NCI-H82 (cell line): ENCODE measurements at regions not wholly inside any gene's neighbourhood (a gene's known extent, or its start where the extent isn't known, plus 50 kb on each side); places are given as distances from the start of the nearest gene placed in this dataset.
"Not testable (repeated sequence)": the region's sequence is repeated elsewhere in the genome, so short reads cannot be mapped to it uniquely, and the experiment has no call there.

Experiments used
- DNase-seq: peaks from one replicate; lab custom pipeline; 2025; lab: John Stamatoyannopoulos, UW

GRCh38 chr12:74381958-74382357, 155.7 kb upstream of the ATXN7L3B start:
- DNase-seq = no peak

DNA sequence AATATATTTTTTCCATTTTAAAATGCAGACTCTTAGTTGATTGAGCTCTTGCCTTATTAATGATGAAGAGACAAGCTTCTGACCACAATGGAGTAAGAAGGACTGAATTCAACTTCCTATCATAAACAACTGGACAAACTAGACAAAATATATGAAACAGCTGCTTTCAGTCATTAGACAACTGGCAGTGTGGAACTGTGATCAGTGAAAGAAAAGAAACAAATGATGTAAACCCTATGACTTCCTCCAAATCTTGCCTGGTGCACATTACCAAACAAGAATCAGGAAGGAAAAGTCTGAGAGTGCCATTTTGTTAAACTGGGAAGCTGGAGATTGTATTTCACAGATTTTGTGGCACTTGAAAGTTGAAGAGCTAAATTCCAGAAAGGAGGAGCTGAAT, 154.7 kb upstream of the ATXN7L3B start:
- no peak for DNase-seq

GRCh38 chr12:74391283-74391682, 146.4 kb upstream of the ATXN7L3B start:
- DNase-seq = no peak

- no peak for DNase-seq
Observed at GRCh38 chr12:74393272-74393671, 144.4 kb upstream of the ATXN7L3B start.

GRCh38 chr12:74394647-74395046, 143.0 kb upstream of the ATXN7L3B start:
- no peak for DNase-seq

DNA sequence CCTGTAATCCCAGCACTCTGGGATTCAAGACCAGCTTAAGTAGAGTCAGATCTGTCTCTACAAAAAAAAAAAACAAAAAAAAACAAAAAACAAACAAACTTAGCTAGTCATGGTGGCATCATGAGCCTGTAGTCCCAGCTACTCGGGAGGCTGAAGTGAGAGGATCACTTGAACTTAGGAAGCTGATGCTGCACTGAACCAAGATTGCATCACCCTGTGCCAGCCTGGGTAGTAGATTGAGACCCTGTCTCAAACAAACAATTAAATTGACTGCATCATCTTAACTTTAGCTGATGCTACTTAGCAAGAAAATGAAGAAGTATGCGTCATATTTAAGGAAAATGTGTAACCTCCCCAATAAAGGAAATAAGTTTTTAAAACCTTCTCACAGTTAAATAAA, 136.6 kb upstream of the ATXN7L3B start:
- no peak for DNase-seq

DNA sequence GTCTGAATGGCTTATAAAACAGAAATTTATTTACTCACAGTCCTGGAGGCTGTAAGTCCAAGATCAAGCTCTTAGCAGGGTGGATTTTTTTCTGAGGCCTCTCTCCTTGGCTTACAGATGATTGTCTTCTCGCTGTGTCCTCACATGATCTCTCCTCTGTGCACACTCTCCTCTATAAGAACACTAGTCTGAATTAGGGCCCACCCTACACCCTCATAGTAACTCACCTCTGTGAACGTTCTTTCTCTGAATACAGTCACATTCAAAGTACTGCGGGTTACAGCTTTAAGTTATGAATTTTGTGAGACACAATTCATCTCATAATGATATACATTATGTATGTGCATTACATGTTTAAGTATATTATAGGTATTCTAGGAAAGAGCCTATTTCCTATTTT, 135.7 kb upstream of the ATXN7L3B start:
- peak; percentile 5 for DNase-seq

DNA sequence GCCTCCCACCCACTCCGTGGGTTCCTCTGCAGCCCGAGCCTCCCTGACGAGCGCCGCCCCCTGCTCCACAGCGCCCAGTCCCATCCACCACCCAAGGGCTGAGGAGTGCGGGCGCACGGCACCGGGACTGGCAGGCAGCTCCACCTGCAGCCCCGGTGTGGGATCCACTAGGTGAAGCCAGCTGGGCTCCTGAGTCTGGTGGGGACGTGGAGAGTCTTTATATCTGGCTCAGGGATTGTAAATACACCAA, 134.5 kb upstream of the ATXN7L3B start:
- DNase-seq = not testable (repeated sequence)

DNA sequence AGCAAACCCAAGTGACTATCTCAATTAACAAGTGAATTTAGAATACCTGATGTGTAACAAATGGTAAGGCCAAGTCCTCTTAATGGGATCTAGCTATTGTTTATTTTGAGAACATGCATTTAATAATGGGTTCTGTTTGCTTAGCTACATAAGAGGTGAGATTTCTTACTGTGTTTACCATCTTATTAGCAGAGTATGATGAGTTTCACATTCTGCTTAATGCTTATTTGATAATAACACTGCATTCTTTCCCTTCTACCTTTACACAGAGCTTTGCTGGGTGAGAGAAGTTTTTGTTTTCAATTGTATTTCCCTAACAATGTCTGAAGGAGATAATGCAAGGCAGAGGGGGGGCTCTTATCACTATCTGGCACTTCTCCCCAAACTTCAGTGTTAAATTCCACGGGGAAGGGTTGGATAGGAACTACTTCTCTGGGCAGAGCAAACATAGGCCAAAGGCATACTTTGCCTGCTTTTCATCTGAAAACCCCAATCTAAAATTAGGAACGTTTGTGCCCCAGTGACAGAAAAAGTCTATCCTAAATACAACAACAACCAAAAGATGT, 129.0 kb upstream of the ATXN7L3B start:
- no peak for DNase-seq

- DNase-seq = peak; percentile 54
Observed at GRCh38 chr12:74412606-74413230, 124.9 kb upstream of the ATXN7L3B start.

DNA sequence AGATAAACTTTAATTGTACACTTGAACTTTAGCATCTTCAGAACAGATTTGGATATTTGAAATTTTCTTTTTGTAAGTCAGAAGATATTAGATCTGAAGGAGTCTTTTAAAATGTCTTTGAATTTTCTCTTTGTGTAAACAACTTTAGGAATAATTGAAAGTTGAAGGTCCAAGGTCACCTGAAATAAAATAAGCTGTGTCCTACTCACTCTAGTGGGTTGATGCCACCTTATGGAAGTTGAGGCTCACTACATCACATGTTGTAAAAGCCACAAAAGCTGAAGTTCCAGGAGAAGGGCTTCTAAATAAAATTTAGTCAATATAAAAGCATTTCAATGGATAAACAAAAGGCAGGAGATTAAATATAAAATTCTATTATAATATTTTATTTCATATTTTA, 122.0 kb upstream of the ATXN7L3B start:
- peak; percentile 64 for DNase-seq

GRCh38 chr12:74418573-74418972, 119.1 kb upstream of the ATXN7L3B start:
- DNase-seq = no peak

GRCh38 chr12:74424778-74425177, 112.9 kb upstream of the ATXN7L3B start:
- peak; percentile 5 for DNase-seq

DNA sequence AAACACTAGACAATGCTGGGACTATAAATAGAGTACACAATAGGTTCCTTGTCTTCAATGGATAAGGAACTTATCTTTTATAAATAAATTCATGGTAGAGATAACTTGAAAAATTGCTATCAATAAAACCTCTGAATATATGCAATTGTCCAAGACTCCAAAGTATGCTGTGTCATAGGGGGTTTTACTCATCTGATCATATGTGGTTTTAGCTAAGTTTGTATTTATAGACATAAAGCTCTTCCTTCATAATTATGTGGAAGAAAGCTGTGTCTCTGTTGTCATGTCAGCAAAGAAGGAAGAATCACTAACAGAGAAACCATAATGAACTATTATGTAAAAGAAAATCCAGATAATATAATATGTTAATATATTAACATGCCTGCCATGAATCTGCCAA, 111.5 kb upstream of the ATXN7L3B start:
- no peak for DNase-seq

DNA sequence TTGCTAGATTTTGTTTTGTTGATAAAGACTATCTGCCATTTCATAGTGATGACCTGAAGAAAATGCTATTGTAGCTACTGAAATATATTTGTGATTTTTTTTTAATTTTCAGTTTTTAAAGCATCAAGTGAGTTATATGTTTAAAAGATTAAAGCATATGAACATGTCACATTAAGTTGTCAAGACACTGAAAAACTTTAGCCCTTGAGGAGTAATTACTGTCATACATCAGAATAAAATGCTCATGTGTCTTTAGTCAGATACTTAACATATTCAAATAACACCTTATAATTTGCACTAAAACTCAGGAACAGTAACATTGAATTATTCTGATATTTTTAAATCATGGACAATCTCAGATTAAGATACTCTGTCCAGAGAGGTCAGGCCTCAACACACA, 108.1 kb upstream of the ATXN7L3B start:
- DNase-seq = no peak

GRCh38 chr12:74431801-74432200, 105.8 kb upstream of the ATXN7L3B start:
- DNase-seq = no peak

GRCh38 chr12:74440469-74440868, 97.2 kb upstream of the ATXN7L3B start:
- no peak for DNase-seq

- DNase-seq = peak; percentile 40
Observed at GRCh38 chr12:74441872-74442271, 95.8 kb upstream of the ATXN7L3B start.

DNA sequence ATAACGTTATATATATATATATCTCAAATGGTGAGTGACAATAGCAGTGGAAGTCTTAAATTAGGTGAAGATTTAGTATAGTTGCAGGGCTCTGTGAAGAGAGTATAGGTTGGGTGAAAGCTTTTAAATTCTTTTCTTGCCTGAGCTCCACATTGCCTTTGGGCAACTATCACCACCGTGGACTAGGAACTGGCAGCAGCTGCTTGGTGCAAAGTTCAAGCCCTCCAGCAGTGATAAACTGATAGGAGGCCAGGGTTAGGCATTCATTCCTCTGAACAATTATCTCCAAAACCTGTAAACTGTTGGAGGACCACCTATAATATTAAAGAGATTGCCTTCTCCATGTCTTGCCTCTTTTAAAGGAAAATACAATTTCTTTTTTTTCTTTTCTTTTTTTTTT, 91.2 kb upstream of the ATXN7L3B start:
- no peak for DNase-seq

- DNase-seq = no peak
Observed at GRCh38 chr12:74449872-74450271, 87.8 kb upstream of the ATXN7L3B start.

GRCh38 chr12:74454109-74454508, 83.5 kb upstream of the ATXN7L3B start:
- DNase-seq = no peak

GRCh38 chr12:74455429-74455828, 82.2 kb upstream of the ATXN7L3B start:
- DNase-seq = no peak

GRCh38 chr12:74456431-74456830, 81.2 kb upstream of the ATXN7L3B start:
- no peak for DNase-seq

DNA sequence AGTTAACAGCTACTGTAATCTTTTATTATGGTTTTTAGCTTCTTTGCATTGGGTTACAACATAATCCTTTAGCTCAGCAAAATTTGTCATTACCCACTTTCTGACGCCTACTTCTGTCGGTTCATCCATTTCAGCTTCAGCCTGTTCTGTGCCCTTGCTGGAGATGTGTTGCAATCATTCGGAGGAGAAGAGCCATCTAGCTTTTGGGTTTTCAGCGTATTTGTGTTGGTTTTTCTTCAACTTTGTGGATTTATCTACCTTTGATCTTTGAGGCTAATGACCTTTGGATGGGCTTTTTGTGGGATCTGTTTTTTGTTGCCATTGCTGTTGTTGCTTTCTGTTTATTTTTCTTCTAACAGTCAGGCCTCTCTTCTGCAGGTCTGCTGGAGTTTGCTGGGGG, 69.2 kb upstream of the ATXN7L3B start:
- DNase-seq = no peak

DNA sequence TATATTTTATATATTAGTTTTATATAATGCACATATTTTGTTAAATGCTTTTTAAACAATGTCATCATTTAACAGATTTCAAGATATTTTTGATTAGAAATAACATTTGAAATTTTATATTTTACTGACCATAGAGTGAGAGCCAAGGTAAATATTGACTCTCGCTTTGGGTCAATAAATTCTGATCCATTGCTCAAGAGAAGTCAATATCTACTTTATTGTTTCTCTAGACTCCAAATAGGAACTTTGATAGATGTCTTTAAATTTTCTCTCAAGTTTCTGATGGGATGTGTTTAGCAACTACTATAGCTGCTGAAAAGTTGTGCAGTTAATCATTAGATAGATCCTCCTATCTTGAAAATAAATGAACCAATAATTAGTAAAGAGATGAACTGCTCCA, 61.4 kb upstream of the ATXN7L3B start:
- DNase-seq = no peak
